SH-SY5Y (cell line): ENCODE measurements at regions not wholly inside any gene's neighbourhood (a gene's known extent, or its start where the extent isn't known, plus 50 kb on each side); places are given as distances from the start of the nearest gene placed in this dataset.

Source experiments
- GATA2 ChIP-seq: IDR thresholded peaks from 2 replicates; pipeline ENCODE4 v1.6.1; 2011; ENCODE audit warnings: mild to moderate bottlenecking, low read depth, low read length
- GATA3 ChIP-seq: IDR thresholded peaks from 2 replicates; pipeline ENCODE4 v1.6.1; 2011; ENCODE audit warnings: low read depth, mild to moderate bottlenecking, low read length, moderate library complexity

- no peak for TF ChIP-seq GATA2
- no peak for TF ChIP-seq GATA3
Observed at GRCh38 chr10:61286686-61287085, 166.5 kb downstream of the TMEM26 start.
